OCI-LY7 (cell line): ENCODE measurements at regions not wholly inside any gene's neighbourhood (a gene's known extent, or its start where the extent isn't known, plus 50 kb on each side); places are given as distances from the start of the nearest gene placed in this dataset.

Source experiments
- EZH2phosphoT487 ChIP-seq: fragments of 200-600 bp; sonication (generic); IDR thresholded peaks from 2 replicates; pipeline ENCODE4 v1.6.1; 2018; ENCODE audit warnings: low read depth, borderline replicate concordance, mild to moderate bottlenecking, mixed run types, antibody characterized with exemption, low read length, moderate library complexity, mixed read lengths
- TF ChIP-seq, protein P1 (sequence below): fragments of 200-600 bp; sonication (generic); conservative IDR thresholded peaks from 2 replicates; pipeline ENCODE4 v1.5.1; 2014; ENCODE audit warnings: mild to moderate bottlenecking, antibody characterized with exemption, low read length, moderate library complexity, mixed read lengths

- TF ChIP-seq, protein P1, sequence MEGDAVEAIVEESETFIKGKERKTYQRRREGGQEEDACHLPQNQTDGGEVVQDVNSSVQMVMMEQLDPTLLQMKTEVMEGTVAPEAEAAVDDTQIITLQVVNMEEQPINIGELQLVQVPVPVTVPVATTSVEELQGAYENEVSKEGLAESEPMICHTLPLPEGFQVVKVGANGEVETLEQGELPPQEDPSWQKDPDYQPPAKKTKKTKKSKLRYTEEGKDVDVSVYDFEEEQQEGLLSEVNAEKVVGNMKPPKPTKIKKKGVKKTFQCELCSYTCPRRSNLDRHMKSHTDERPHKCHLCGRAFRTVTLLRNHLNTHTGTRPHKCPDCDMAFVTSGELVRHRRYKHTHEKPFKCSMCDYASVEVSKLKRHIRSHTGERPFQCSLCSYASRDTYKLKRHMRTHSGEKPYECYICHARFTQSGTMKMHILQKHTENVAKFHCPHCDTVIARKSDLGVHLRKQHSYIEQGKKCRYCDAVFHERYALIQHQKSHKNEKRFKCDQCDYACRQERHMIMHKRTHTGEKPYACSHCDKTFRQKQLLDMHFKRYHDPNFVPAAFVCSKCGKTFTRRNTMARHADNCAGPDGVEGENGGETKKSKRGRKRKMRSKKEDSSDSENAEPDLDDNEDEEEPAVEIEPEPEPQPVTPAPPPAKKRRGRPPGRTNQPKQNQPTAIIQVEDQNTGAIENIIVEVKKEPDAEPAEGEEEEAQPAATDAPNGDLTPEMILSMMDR, result no peak
- TF ChIP-seq EZH2phosphoT487, result no peak
These were observed 58.3 kb downstream of the C11orf87 start for GRCh38 chr11:109480251-109480650.
